ENCODE measurements at regions not wholly inside any gene's neighbourhood (a gene's known extent, or its start where the extent isn't known, plus 50 kb on each side); places are given as distances from the start of the nearest gene placed in this dataset.

DNA sequence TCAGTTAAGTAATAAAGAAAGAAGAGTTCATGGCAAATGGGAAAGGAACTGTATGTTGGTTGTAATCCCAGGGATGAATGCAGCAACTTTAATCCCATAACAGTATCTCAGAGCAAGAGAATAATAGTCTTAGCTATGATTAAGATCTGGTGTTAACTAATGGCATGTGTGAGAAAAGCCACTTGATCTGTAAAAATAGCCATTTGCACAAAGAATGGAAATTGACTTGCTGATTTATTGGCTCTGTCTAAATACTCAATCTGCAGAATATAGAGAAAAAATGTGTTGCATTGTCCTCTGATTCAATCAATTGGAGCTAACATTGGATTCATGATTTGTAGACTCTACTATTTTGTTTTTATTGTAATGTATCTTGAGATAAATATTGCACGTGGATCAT is 987.0 kb downstream of the NSUN3 start:
- DNase-seq (ENCODE audit: low spot score in 2 of 2) (no peak), FAIRE-seq (no peak)

DNA sequence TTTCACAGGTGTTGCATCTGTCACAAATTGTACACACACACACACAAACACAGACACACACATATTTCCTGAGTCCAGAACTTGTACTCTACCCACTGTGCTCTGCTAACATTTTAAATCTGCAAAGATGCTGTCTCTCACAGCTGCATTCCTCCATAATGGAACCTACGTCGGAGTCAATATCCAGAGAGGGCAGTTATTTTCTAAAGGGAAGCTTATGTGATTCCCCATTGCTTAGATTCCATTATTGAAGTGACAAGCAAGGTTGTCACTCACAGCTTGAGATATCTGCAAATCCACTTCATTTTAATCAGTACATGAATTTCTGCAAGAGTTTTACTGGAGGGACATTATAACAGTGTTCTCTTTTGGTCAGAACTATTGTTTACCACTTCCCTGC is 992.4 kb downstream of the NSUN3 start:
- FAIRE-seq (no peak), DNase-seq (ENCODE audit: low spot score in 2 of 2) (no peak)

DNA sequence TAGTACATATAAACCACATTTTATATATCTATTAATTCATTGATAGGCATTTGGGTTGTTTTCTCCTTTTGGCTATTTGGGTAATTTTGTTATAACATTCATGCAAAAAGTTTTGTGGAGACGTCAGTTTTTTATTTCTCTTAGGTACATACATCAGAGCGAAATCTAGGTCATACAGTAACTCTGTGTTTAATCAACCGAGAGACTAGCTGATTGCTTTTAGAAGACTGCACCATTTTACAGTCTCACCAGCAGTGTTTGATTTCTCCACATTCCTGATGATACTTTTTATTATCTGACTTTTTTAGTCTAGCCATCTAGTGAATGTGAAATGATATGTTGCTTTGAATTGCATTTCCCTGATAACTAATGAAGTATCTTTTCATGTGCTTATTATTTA is 1019.3 kb downstream of the NSUN3 start:
- FAIRE-seq (no peak), DNase-seq (ENCODE audit: low spot score in 2 of 2) (no peak)

DNA sequence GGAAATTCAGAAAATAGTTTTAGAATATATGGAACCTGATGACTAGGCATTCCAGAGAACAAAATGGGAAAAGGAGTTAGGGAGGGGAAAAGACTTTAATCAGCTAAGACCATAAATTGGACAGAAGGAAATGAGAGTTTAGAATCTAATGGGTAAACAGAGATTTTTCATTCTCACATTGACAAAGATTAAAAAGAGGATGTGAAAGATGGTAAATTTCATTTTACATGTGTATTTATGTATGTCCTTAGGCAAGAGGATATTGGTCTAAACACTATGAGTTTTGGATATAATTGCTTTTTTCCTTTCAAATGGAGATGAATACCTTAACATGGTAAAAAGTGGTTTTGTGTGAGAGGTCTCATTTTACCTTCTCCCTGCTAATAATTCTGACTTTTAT is 1021.9 kb downstream of the NSUN3 start:
- FAIRE-seq (no peak), DNase-seq (ENCODE audit: low spot score in 2 of 2) (no peak)

DNA sequence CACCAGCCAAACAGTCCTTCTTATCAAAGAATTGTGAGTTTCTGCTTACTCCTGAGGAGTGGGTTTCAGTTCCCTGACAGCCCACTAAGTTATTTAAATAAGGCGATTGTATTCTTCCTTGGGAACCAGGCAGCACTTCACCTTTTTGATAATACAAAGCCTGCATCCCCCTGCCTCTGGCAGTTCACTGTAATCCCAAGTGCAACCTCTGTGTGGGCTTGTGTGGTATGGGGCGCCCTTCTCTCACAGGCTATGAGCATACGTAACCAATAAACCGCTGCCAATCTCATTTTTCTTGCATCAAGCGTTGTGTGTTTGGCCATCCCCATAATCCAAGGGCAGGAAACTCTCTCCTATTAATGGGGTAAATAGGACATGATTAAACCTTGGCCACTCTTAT is 1025.6 kb downstream of the NSUN3 start:
- FAIRE-seq: no peak

DNA sequence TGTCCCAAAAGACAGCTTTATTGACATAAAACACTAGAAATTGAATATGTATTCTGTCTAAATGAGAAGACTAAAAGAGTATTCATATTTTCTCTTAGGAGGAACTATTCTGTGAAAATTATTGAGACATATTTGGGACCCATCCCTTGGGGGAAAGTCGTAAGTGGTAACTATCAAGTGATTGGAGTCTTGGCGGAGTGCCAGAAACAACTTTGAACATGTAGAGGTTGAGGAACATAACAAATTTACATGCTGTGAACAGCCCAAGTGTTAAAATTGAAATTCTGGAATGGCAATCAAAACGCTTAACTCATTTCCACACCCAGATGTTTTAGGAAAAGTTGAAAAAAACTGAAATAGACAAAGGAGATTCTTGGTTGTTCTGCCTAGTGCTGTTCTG is 1034.6 kb downstream of the NSUN3 start:
- no peak for FAIRE-seq
- no peak for DNase-seq (ENCODE audit: low spot score in 2 of 2)

More for the DNA sequence above, 1025.6 kb downstream of the NSUN3 start:
- DNase-seq (ENCODE audit: low spot score in 2 of 2): no peak

DNA sequence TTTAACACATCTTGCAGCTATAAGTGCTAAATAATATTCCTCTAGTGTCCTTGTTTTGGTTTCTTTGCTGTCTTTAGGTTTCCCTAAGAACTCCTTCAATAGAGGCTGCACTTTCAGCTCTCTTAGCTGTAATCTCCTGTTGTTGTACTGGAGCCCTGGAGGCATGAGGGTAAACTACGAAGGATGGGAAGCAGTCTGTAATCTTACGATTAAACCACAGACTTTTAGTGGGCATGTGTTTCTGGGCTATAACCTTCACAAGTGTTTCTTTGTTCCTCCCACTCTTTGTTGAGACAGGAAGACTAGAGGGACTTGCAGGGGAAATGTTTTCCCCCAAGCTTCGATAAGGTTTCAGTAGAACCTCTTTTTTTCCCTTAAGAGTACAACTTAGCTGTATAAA is 1058.1 kb downstream of the NSUN3 start:
- FAIRE-seq (no peak), DNase-seq (ENCODE audit: low spot score in 2 of 2) (no peak)

DNA sequence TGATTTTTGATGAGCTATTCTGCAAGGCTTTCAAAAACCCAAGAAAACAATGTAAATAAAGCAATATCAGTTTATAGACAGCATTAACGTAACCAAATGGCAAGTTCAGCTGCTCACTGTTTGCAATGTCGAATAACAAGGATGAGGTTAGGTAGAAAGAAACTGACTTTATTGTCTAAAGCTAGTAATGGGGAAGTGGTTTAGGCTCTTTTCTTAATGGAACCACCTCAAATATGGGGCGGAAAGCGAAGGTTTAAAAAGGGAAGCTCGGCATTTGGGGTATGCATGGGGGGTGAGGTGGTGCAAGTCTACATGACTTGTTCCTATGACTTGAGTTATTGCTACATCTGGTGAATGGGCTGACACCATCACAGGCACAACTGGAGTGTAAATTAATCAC is 1060.2 kb downstream of the NSUN3 start:
- no peak for FAIRE-seq

DNA sequence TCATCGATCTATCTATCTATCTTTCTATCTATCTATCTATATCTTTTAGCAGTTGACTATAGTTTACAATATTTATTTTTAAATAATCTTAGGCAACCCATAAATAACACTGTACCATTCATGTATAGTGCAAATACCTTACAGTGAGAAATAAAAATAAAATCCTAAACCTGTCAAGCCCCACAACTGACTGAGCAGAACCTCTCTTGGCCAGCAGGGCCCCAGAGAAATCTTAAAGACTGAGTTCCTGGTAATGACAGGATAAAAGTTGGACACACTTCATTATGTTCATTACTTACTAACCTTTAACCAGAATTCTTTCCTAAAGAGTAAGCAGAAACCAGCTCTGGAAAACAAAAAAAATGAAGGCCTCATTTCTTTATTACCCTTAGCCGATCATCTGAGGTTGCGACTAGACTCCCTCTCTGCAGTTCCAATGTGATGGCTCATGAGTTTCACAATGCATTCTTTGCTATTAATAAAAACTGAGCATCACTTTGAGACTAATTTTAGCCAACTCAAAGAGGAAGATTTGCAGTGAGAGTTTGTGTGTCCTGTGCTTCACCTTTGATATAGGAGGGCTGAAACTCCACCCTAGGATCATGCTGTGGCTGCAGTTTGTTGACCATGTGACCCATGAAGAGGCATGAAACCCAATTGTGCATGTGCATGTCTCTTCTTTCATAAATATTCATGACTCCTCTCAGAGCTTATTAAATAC is 1072.0 kb downstream of the NSUN3 start:
- DNase-seq (ENCODE audit: low spot score in 2 of 2): no peak

More for the DNA sequence above, 1060.2 kb downstream of the NSUN3 start:
- no peak for DNase-seq (ENCODE audit: low spot score in 2 of 2)

DNA sequence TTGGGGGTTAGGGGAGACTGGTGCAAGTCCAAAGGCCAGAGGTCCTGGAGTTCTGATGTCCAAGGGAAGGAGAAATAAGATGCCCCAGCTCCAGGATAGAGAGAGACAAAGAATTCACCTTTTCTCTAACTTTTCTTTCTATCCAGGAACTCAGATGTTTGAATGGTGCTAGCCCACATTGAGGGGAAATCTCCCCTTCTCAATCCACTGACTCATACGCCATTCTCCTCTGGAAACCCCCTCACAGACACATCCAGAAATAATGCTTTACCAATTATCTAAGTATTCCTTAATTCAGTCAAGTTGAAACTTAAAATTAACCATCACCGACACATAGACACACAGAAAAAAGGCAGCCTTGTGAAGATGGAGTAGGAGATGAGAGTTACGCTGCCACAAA is 1085.2 kb downstream of the NSUN3 start:
- no peak for FAIRE-seq

More for the DNA sequence above, 1072.0 kb downstream of the NSUN3 start:
- FAIRE-seq: no peak

DNA sequence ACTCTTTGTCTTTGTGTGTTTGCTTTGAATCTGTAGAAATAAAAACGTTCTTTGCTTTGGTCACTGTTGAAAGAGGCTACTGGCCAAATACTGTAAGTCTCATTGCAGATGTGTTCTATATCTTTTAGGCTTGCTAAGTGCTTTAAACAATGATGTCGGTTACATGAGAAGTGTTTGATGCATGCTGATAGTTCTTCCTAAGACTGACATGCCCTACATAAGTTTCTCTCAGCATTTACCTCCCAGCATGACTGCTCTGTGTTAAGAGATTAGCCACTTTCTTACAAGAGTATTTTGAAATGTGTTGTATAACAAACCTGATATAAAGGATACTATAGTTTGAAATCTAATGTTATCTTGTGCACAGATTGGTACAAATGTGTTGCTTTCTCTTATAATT is 1088.7 kb downstream of the NSUN3 start:
- no peak for DNase-seq (ENCODE audit: low spot score in 2 of 2)
- no peak for FAIRE-seq

More for the DNA sequence above, 1085.2 kb downstream of the NSUN3 start:
- no peak for DNase-seq (ENCODE audit: low spot score in 2 of 2)

DNA sequence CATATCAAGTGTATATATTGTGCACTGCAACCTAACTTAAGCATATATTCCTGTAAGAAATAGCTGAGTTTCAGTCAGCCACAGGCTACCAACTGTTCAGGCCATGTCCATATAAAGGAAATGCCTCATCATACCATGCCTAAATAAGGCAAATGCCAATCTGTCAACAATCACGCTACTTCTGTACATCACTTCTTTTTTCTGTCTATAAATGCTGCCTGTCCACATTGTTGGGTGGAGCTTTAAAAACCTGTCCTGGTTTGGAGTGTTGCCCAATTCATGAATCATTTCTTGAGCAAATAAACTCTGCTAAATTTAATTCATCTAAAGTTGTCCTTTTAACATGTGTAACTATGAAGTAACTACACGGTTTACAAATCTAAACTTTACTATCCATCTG is 1091.9 kb downstream of the NSUN3 start:
- DNase-seq (ENCODE audit: low spot score in 2 of 2) (no peak), FAIRE-seq (no peak)

DNA sequence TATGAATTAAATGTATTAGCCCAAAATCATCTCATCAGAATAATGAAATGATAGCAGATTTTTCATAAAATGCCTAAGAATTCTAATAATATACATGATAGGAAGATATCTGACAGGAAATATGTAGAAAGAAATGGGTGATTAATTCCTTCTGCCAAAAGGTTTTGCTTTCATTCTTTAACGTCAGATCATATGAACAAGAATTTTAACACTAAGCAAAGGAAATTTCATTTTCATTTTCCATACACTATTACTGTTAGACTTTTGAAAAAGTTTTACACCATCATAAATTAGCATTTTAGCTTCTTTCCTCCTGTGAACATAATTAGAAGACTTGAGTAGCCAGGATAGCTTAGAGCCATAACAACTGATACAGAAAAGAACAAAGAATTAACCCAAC is 1099.9 kb downstream of the NSUN3 start:
- DNase-seq (ENCODE audit: low spot score in 2 of 2) (no peak), FAIRE-seq (no peak)

DNA sequence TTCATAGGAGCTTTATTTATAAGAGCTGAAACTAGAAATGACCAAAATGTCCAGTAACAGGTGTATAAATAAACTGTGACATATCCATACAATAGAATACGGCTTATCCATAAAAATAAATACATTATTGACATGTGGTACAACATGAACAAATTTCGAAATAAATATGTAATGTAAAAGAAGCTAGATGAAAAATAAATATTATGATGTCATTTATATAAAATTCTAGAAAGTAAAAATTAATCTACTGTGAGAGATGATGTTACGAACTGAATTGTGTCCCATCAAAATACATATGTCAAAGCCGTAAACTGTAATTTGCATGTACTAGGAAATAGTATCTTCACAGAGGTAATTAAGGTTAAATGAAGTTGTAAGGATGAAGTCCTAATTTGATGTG is 1104.9 kb downstream of the NSUN3 start:
- FAIRE-seq: peak; percentile 28
- DNase-seq (ENCODE audit: low spot score in 2 of 2): no peak

DNA sequence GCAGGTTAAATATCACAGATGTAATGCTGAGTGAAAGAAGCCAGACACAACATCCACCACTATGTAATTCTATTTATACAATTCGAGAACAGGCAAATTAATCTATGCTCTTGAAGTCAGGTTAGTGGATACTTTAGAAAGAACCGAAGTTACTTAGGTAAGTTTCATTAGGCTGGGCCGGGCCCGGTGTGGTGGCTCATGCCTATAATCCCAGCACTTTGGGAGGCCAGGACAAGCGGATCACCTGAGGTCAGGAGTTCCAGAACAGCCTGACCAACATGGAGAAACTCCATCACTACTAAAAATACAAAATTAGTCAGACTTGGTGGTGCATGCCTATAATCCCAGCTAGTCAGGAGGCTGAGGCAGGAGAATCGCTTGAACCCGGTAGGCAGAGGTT is 1105.7 kb downstream of the NSUN3 start:
- DNase-seq (ENCODE audit: low spot score in 2 of 2): no peak
- FAIRE-seq: no peak

DNA sequence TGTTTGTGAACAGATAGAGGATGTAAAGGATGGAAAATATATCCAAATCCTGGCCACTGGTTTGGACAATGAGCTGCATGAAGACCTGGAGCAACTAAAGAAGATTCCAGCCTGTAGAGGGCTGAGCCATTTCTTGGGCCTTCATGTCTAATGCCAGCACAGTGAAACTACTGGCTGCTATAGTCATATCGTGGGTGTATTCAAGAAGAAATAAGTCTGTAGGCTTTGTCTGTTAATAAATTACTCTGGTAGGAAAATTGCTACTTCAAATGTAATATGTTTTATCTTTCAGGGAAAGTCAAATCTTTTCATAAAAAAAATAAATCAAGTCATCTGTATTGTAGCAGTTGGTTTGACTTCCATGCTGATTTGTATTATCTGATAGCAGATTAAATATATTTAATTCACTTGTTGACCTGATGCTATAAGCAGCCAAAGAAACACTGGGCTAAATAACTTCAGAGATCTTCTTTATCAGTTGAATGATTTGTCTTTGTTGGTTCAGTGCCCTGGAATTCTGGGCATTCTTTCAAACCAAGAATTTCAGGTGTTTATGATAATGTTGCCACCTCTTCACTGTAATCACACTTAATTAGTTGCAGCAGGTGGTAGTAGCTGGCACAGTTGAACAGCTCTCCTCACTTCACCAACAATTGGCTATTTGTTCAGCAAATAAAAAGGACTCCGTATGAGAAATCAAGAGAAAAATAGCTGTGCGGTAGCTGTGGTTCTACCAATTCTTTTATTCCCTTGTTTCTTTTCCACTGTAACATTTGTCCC is 1109.5 kb downstream of the NSUN3 start:
- FAIRE-seq (no peak), DNase-seq (ENCODE audit: low spot score in 2 of 2) (no peak)

DNA sequence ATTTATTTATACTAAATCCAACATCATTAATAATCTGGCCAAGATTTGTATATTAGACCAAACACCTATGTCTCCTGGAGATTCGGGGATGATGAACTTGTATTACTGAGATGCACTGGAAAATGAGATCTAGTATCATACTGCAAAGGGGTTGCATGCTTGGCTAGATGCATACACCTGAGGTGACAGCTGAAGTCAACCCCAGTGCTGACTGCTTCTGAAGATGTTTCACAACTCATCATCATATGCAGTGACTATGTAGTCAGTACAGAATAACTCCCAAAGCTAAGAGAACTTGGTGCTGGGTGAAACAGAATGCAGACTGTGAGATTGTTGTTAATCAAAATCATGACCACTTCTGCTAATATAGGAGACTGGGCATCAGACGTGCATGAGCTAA is 1114.2 kb downstream of the NSUN3 start:
- DNase-seq (ENCODE audit: low spot score in 2 of 2) (no peak), FAIRE-seq (no peak)

DNA sequence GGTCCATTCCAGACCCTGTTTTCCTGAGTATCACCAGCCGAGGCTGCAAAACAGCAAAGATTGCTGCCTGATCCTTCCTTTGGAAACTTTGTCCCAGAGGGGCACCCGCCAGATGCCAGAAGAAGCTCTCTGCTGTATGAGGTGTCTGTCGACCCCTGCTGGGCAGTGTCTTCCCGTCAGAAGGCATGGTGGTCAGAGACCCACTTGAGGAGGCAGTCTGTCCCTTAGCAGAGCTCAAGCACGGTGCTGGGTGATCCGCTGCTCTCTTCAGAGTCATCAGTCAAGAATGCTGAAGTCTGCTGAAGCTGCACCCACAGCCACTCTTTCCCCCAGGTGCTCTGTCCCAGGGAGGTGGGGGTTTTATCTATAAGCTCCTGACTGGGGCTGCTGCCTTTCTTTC is 1121.2 kb downstream of the NSUN3 start:
- FAIRE-seq: no peak

DNA sequence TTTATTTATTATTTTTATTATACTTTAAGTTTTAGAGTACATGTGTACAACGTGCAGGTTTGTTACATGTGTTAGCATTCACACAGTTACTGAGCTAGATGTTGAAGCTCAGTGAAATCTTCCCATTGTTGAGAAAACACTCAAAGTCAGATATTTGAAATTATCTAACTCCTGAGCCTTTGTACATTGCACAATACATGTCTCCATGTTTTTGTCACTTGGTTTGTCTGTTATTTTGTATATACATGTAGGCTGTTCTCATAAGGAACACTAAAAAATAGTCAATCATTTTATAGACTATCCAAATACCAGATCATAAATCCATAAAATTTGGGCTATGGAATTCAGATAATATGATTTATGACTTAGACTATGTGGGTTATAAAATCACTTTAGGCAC is 1126.5 kb downstream of the NSUN3 start:
- FAIRE-seq (no peak), DNase-seq (ENCODE audit: low spot score in 2 of 2) (no peak)

More for the DNA sequence above, 1121.2 kb downstream of the NSUN3 start:
- no peak for DNase-seq (ENCODE audit: low spot score in 2 of 2)

DNA sequence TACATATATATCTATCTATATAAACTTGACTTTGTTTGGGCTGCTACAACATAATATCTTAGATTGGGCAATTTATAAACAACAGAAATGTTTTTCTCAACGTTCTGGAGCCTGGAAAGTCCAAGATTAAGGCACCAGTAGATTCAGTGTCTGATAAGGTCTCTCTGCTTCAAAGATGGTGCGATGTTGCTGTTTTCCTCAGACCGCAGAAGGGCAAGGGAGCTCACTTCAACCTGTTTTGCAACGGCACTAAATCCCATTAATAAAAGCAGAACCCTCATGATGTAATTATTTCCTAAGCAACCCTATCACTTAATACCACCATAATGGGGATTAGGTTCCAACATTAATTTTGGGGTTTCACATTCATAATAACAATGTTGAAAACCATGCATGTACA is 1134.8 kb downstream of the NSUN3 start:
- FAIRE-seq: no peak
- DNase-seq (ENCODE audit: low spot score in 2 of 2): no peak

DNA sequence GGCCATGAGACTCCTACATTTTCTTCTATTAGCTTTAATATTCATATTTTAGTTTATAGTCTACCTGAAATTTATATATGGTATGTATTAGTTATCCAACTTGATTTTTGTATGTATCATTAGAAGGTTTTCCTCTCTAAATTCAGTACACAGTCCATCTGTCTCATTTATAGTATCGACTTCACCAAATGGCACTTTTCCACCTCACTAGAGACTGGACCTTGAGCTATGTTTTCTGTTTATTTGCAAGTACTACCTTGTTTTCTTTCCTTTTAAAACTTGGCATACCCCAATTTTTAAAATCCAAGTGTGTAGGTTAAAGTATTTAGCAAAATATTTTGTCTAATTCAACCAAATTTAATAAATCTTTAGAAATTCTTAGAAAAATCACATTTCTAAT is 1137.5 kb downstream of the NSUN3 start:
- FAIRE-seq (no peak), DNase-seq (ENCODE audit: low spot score in 2 of 2) (no peak)

DNA sequence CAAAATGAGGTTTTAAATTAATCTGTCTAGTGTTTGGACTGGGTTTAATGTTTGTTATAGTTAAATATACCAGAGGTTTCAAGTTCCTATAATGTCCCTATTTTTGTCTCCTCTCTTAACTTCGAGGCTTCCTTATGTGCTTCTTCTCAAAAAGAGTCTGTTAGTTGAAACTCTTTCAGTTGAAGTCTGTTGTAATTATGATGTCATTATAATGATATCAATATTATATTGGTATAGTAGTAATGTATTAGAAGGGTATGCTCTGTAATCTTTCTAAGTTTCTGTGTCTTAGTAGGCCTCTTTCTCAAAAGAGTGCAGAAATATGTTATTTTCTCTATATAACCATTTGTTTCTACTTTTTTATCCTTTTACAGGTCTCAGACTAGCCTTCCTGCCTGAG is 1148.0 kb downstream of the NSUN3 start:
- no peak for FAIRE-seq
- no peak for DNase-seq (ENCODE audit: low spot score in 2 of 2)

Data from frontal cortex (tissue), 3 donors.